ENCODE measurements at regions not wholly inside any gene's neighbourhood (a gene's known extent, or its start where the extent isn't known, plus 50 kb on each side); places are given as distances from the start of the nearest gene placed in this dataset. TPM values are rescaled to one million over a fixed set of nuclear protein-coding genes. Genes with fewer than 3 reads are reported as not detected.

GRCh38 chr22:33109514-33110430 lies 51.6 kb upstream of the SYN3 start:
- no peak for DNase-seq (ENCODE audit: extremely low spot score in 2 of 2)
- TF ChIP-seq POLR2A (IDR thresholded peaks at IDR 0.05) (no peak), POLR2AphosphoS5 (IDR thresholded peaks at IDR 0.05; ENCODE audit: insufficient read depth in 1 of 2, low read depth in 1 of 2) (no peak), CTCF (IDR thresholded peaks at IDR 0.05) (no peak)
- no peaks in the 10 kb centered on the region for H3K36me3 ChIP-seq
- H3K27me3 ChIP-seq = no peaks in the 10 kb centered on the region
- no peak overlapping the region for H3K27ac ChIP-seq
- no peaks in the 10 kb centered on the region for H3K4me1 ChIP-seq
- intact Hi-C loops (cut with DNase I) = no loop called here
- H3K9me3 ChIP-seq = no peaks in the 10 kb centered on the region
- H3K4me3 ChIP-seq = no peak overlapping the region

GRCh38 chr22:33108037-33108436 lies 49.9 kb upstream of the SYN3 start:
- no peak overlapping the region for H3K4me3 ChIP-seq
- intact Hi-C loops (cut with DNase I) = no loop called here
- no peak for DNase-seq (ENCODE audit: extremely low spot score in 2 of 2)
- H3K4me1 ChIP-seq = no peaks in the 10 kb centered on the region
- no peak overlapping the region for H3K27ac ChIP-seq
- no peaks in the 10 kb centered on the region for H3K9me3 ChIP-seq
- TF ChIP-seq POLR2A (IDR thresholded peaks at IDR 0.05) (no peak), POLR2AphosphoS5 (IDR thresholded peaks at IDR 0.05; ENCODE audit: insufficient read depth in 1 of 2, low read depth in 1 of 2) (no peak), CTCF (IDR thresholded peaks at IDR 0.05) (no peak)
- no peaks in the 10 kb centered on the region for H3K27me3 ChIP-seq
- H3K36me3 ChIP-seq = no peaks in the 10 kb centered on the region

Small RNAs in the stretch of these regions (small RNA-seq; reads per million reads assigned to genes)
- not detected for gene Z82198.3

Measured in vagina (tissue), 2 donors.